Stimulated activated CD8-positive, alpha-beta memory T cell treated with anti-CD3 and anti-CD28 coated beads, Interleukin-12 subunit alpha, Interleukin-12 subunit beta, amount 100 ng/mL, for 1 hour (primary cell): ENCODE measurements at regions not wholly inside any gene's neighbourhood (a gene's known extent, or its start where the extent isn't known, plus 50 kb on each side); places are given as distances from the start of the nearest gene placed in this dataset.

Source experiments
- DNase-seq: peaks from one replicate; pipeline ENCODE4 v3.0.0-alpha.2; 2020; ENCODE audit warnings: low read depth

DNA sequence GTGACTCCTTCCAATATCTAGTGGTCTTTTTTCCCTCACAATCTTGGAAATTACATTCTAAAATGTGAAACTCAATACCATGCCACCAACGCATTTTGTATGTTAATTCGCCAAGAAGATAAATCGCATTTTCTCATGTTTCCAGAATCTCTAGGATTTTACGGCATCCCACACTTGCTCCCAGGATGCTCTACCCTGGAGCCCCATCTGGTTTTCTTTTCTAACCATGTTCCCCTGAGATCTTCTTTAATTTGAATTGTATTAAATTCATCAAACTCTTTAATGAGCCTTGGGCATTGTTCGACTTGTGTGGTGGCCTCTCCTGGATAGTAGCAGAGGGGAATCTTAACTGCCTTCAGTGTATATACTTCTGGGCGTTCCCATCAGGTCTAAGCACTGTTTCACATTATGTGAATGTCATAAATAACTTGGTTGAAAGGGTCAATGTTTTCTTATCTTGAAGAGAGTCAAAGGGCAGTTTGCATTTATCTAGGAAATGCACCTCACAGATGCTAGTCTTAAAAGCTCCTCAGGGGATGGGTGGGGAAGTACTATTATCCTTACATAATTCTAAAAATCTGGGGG lies 169.1 kb upstream of the MEOX2 start:
- DNase-seq, result no peak

DNA sequence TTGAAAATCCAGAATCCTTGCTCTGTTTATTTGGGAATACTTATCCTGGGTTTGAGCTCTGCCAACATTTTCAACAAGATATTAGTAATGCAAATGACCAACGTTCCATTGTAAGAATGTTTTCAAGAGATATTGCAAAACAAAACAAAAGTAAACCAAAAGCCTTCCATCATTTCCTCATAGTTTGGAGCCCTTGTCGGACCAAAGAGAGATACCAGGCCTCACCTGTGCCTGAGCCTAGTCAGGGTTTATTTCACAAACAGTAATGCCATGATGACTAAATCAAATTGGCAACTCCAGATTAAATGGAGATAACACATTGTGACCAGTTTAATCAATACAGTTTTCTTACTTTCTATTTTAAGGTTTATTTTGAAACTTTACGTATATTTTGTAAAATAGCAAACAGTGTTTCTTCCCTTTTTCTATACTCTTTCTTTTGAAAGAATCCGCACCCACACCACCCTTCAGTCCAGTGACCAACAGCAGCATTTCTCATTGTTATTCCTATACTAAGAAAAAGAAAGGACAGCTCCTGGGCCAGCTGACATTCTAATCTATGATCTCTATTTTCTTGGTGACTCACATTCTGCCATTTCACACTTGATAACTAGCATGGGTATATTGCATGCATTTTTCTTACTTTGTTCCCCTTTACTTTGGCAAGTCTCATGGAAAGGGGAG lies 168.5 kb upstream of the MEOX2 start:
- DNase-seq, result no peak

GRCh38 chr7:15853832-15854470 lies 167.5 kb upstream of the MEOX2 start:
- DNase-seq, result no peak

DNA sequence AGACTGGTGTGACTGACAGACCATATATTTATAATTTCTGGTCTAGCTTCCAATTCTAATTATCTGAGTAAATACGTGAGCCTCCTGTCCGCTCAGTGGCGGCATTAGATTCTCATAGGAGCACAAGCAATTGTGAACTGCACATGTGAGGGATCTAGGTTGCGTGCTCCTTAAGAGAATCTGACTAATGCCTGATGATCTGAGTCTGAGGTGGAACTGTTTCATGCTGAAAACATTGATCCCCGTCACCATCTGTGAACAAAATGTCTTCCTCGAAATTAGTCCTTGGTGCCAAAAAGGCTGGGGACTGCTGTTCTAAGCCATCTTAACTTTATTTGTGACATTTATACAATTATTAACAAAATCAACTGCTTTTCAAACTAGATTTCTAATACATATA lies 164.7 kb upstream of the MEOX2 start:
- DNase-seq, result no peak

DNA sequence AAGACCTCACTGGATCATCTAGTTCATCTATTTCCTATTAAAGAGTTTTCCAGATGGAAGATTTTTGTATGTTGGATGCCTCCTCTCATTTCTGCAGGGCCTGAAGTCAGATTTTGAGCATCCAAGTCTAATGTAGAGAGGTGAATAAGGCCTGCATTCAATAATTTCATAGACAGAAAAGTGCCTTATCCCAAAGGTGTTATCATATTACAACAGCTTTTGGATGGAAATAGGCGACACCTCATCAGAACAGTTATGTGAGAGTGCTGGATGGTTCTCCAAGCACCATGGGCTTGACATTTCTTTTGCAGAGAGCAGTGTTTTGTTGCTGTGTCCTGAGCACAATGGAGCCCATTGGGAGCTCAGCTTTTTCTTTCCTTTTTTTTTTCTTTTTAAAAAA lies 162.4 kb upstream of the MEOX2 start:
- no peak for DNase-seq

- DNase-seq, result no peak
These were observed 161.9 kb upstream of the MEOX2 start for GRCh38 chr7:15848362-15848761.

- DNase-seq, result no peak
These were observed 159.4 kb upstream of the MEOX2 start for GRCh38 chr7:15845868-15846267.

- no peak for DNase-seq
These were observed 159.0 kb upstream of the MEOX2 start for GRCh38 chr7:15845461-15845860.

DNA sequence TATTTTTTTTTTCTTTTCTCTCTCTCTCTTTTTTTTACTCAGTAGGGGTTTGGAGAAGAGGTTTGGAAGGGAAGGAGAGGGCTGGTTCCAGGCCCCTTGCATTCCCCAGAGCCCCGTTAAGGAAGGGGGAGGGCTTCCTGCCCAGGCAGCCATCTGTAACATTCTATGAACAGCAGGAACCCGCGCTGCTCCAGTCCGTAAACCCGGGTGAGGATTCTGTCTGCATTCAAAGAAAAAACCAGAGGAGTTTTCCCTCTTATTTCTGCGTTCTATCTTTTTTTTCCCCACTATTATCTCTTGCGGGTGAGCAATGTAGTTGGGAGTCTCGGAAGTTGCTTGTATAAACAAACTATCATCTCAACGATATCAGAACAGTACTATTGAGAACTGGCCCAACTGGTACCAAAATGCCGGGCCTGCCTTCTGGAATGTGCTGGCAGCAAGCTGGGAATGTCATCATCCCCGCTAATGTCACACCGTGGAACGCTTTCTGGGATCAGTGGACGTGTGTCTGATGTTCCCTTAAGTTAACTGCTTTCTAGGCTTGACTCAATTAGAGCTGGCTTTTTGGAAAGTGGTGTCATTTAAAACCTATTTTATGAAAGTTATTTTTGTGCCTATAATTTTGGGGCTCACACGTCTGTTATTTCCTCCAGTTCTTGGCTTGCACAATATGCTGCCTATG lies 153.1 kb upstream of the MEOX2 start:
- DNase-seq, result no peak

- no peak for DNase-seq
These were observed 151.8 kb upstream of the MEOX2 start for GRCh38 chr7:15838265-15838664.

DNA sequence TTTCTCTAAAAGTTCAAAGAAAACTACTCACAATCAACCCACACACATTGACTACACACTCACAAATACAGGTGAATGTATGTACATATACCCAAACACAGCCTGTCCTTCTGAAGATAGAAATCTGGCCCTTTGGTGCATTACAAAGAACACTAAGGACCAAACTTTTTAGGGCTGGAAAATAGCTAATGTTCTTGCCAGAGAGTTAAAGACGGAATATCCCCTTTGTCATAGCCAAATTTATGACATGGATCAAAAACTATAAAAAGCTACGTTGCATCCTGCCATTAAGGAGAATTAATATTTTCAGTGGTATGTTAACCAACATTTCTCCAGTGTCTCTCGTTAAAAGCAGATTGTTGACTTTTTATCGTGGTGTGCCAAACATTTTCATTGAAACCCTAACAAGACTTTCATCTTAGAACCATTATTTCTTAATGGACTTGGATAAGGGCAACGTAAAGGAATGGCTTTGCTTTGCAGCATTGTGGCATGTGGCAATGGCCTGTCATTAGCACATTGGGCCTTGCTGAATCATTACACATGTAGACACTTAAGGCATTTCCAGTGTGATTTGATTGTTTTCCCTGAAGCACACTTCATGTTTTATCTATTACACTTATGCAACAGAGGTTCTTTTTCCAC lies 150.9 kb upstream of the MEOX2 start:
- no peak for DNase-seq

DNA sequence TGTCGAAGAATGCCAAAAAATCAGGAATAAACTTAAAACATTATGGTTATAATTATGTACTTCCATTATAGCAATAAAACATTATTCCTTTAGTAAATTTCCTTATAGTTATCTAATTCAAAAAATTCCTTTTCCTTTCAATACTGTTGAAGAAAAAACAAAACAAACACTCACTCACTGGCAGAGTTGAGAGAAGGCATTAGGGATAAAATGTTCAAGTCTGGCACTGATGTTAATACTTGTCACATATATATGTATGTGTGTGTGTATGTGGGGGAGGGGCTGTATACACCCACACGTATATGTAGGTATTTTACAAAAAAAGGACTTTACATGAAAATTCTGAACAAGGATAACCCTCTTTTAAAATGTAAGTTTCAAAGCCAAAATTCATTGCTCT lies 150.2 kb upstream of the MEOX2 start:
- DNase-seq, result no peak

DNA sequence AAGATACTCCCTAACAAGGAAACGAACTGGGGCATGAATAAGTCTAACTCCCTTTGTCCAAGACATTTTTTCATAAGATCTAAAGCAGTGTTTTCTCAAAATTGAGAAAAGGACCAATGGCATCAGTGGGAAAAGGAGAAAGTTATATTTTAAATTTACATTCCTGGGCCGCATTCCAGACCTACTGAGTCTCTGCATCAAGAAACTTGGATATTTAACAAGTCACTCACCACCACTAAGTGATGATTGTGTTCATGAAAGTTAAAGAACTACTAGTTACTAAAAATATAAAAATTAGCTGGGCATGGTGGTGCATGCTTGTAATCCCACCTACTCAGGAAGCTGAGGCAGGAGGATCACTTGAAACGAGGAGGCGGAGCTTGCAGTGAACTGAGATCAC lies 149.6 kb upstream of the MEOX2 start:
- DNase-seq, result no peak

- no peak for DNase-seq
These were observed 148.0 kb upstream of the MEOX2 start for GRCh38 chr7:15834446-15834845.

GRCh38 chr7:15832996-15833395 lies 146.5 kb upstream of the MEOX2 start:
- DNase-seq, result no peak

- DNase-seq, result no peak
These were observed 145.1 kb upstream of the MEOX2 start for GRCh38 chr7:15831606-15832005.

GRCh38 chr7:15829691-15830090 lies 143.2 kb upstream of the MEOX2 start:
- no peak for DNase-seq

GRCh38 chr7:15828881-15829280 lies 142.4 kb upstream of the MEOX2 start:
- no peak for DNase-seq

DNA sequence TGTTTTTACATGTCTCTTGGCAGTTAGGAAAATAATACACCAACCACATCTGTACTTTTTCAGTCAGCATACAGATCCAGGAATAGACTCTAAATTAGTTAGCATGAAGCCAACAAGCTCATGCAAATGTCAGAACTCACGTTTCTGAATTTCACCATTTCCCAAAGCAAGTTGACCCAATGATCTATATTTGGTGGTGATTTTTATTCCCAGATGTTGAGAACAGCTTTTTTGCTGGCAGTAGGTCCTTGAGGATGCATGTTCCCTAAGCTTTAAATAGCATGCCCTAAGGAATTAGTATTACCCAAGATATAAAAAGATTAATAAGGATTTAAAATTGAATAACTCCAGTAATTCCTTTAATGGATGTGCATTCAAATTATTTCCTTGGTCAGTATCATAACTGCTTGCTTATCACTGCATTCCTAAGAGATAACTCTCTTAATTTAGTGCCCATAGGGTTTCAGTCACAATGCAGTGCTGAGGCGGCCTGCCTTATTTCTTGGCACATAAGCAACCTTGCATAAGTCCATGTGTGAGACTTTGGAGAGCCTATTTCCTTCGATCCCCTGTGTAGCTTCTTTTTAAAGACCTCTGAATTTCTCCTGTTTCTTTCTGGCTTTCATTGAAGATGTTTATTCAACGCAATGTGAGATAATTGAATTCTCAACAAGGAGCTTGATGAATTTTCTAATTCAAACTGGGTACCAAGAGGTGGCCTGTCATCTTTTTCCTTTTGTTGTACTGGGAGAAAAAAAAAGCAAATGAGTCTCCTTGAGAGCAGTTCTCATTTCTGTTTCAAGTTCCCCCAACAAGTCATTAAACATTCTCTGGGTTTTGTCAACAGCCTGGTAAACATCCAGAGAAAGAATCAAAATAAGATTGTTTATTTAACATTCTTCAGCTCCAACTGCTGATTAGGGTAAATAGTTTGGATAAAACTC lies 135.3 kb upstream of the MEOX2 start:
- DNase-seq, result no peak

DNA sequence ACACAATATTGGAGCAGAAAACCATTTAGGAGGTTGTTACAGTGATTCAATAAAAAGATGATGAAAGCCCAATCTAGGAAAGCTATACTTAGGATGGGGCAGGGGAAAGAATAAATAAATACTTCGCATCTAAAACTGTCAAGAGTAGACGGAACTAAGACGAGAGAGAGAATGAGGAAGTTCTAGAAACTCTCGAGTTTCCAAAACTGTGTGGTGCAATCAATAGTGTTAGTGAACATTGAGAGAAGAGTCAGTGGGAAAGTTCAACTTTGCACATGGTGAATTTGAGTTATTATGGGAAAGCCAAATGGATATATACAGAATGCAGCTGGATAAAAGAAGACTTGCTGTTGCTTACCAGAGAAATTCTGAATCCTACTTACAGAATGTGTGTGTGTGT lies 133.8 kb upstream of the MEOX2 start:
- no peak for DNase-seq

GRCh38 chr7:15816835-15817426 lies 130.4 kb upstream of the MEOX2 start:
- no peak for DNase-seq
